Hepatocyte (in vitro differentiated cells): ENCODE measurements at regions not wholly inside any gene's neighbourhood (a gene's known extent, or its start where the extent isn't known, plus 50 kb on each side); places are given as distances from the start of the nearest gene placed in this dataset.

Experiments used
- CTCF ChIP-seq: fragments of 200-600 bp; sonication (generic); IDR thresholded peaks from 2 replicates; pipeline ENCODE4 v1.5.1; 2016; ENCODE audit warnings: antibody characterized with exemption, mild to moderate bottlenecking; ENCODE audit not compliant: poor library complexity
- EZH2 ChIP-seq: fragments of 200-600 bp; sonication (generic); IDR thresholded peaks from 2 replicates; pipeline ENCODE4 v1.6.1; 2016; ENCODE audit warnings: antibody characterized with exemption, mild to moderate bottlenecking, borderline replicate concordance

- TF ChIP-seq CTCF (no peak), EZH2 (no peak)
Observed at GRCh38 chr13:95406176-95406575, 104.9 kb upstream of the ABCC4 start.
